IMR-90 (cell line): ENCODE measurements at regions not wholly inside any gene's neighbourhood (a gene's known extent, or its start where the extent isn't known, plus 50 kb on each side); places are given as distances from the start of the nearest gene placed in this dataset.

Source experiments
- ATAC-seq: fragments of 200-7000 bp; cut with Tn5 transposase; 2 replicates; pipeline ENCODE4 v1.9.1; 2020; ENCODE audit warnings: low read depth, mild to moderate bottlenecking, moderate library complexity
- BruUV-seq: library from RNA; stranded (reverse); fragments of 400-500 nt; replicated peaks from 2 replicates; lab custom pipeline; 2021; lab: Mats Ljungman, UMichigan
- CTCF ChIA-PET: fragments of 300-600 bp; formaldehyde crosslinking; extraction: SDS; loops from one replicate; lab custom pipeline; 2021; ENCODE audit warnings: antibody characterized with exemption; lab: Yijun Ruan, JAX
- POLR2A ChIA-PET: fragments of 300-600 bp; sonication (Branson Sonifier 250); formaldehyde crosslinking; loops from one replicate; lab custom pipeline; 2022; ENCODE audit warnings: antibody characterized with exemption; ENCODE audit not compliant: unreplicated experiment; lab: Charles Lee
- DNase-seq: peaks from one replicate; pipeline ENCODE4 v3.0.0; 2013
- H2AFZ ChIP-seq: replicated peaks from 2 replicates; pipeline ENCODE3; 2013; ENCODE audit warnings: low read length, mild to moderate bottlenecking; ENCODE audit not compliant: poor library complexity
- H2AK5ac ChIP-seq: 2 replicates; pipeline ENCODE4 v1.6.1; 2013; ENCODE audit warnings: low read depth, low read length, inconsistent platforms
- H2AK9ac ChIP-seq: replicated peaks from 2 replicates; pipeline ENCODE3; 2013; ENCODE audit warnings: mild to moderate bottlenecking, low read depth, low read length, moderate library complexity; ENCODE audit not compliant: poor library complexity
- H2BK120ac ChIP-seq: 2 replicates; pipeline ENCODE4 v1.6.1; 2013; ENCODE audit warnings: low read depth, low read length, inconsistent platforms
- H2BK15ac ChIP-seq: 3 replicates; pipeline ENCODE4 v1.6.1; 2013; ENCODE audit warnings: low read depth, low read length, inconsistent platforms
- H2BK20ac ChIP-seq: 2 replicates; pipeline ENCODE4 v1.6.1; 2013; ENCODE audit warnings: low read depth, mild to moderate bottlenecking, inconsistent platforms, low read length, moderate library complexity
- H2BK5ac ChIP-seq: 2 replicates; pipeline ENCODE4 v1.6.1; 2013; ENCODE audit warnings: mild to moderate bottlenecking, low read depth, low read length, inconsistent platforms; ENCODE audit not compliant: poor library complexity, severe bottlenecking
- H3K14ac ChIP-seq: replicated peaks from 2 replicates; pipeline ENCODE4 v1.6.1; 2013; ENCODE audit warnings: low read depth, low read length, inconsistent platforms
- H3K18ac ChIP-seq: 2 replicates; pipeline ENCODE4 v1.6.1; 2013; ENCODE audit warnings: low read depth, low read length, control low read depth
- H3K23ac ChIP-seq: 2 replicates; pipeline ENCODE4 v1.6.1; 2013; ENCODE audit warnings: low read depth, low read length, inconsistent platforms
- H3K27ac ChIP-seq: 2 replicates; pipeline ENCODE4 v1.5.1; 2013; ENCODE audit warnings: mild to moderate bottlenecking, control low read depth, low read length; ENCODE audit not compliant: insufficient read depth
- H3K27me3 ChIP-seq: 2 replicates; pipeline ENCODE4 v1.6.1; 2013; ENCODE audit warnings: low read length; ENCODE audit not compliant: control insufficient read depth, insufficient read depth
- H3K36me3 ChIP-seq: 2 replicates; pipeline ENCODE4 v1.6.1; 2013; ENCODE audit warnings: low read length, mixed read lengths; ENCODE audit not compliant: control insufficient read depth, insufficient read depth
- H3K4ac ChIP-seq: 2 replicates; pipeline ENCODE4 v1.6.1; 2013; ENCODE audit warnings: low read depth, low read length, inconsistent platforms
- H3K4me1 ChIP-seq: 2 replicates; pipeline ENCODE4 v1.6.1; 2013; ENCODE audit warnings: low read length, mixed read lengths; ENCODE audit not compliant: control insufficient read depth, insufficient read depth
- H3K4me2 ChIP-seq: 2 replicates; pipeline ENCODE4 v1.6.1; 2013; ENCODE audit warnings: low read depth, mild to moderate bottlenecking, control low read depth, low read length, moderate library complexity
- H3K4me3 ChIP-seq: 2 replicates; pipeline ENCODE4 v1.5.1; 2013; ENCODE audit warnings: low read depth, mild to moderate bottlenecking, control low read depth, low read length, moderate library complexity; ENCODE audit not compliant: insufficient read depth
- H3K56ac ChIP-seq: 2 replicates; pipeline ENCODE4 v1.6.1; 2013; ENCODE audit warnings: low read length, inconsistent platforms; ENCODE audit not compliant: insufficient read depth; ENCODE audit errors: extremely low read depth
- H3K79me1 ChIP-seq, 2 experiments: 2 replicates each; pipeline ENCODE4 v1.6.1; 2013; ENCODE audit warnings: low read length in 2 of 2, inconsistent platforms in 1 of 2, low read depth in 1 of 2
- H3K9ac ChIP-seq: 2 replicates; pipeline ENCODE4 v1.6.1; 2013; ENCODE audit warnings: low read depth, low read length, control low read depth
- H3K9me1 ChIP-seq: 2 replicates; pipeline ENCODE4 v1.6.1; 2013; ENCODE audit warnings: low read length, inconsistent platforms; ENCODE audit not compliant: insufficient read depth
- H3K9me3 ChIP-seq: 2 replicates; pipeline ENCODE4 v1.6.1; 2013; ENCODE audit warnings: low read length; ENCODE audit not compliant: control insufficient read depth, insufficient read depth
- H4K20me1 ChIP-seq: 2 replicates; pipeline ENCODE4 v1.6.1; 2013; ENCODE audit warnings: low read length, inconsistent platforms; ENCODE audit not compliant: insufficient read depth
- H4K5ac ChIP-seq: 2 replicates; pipeline ENCODE4 v1.6.1; 2013; ENCODE audit warnings: mild to moderate bottlenecking, low read depth, low read length, control low read depth
- H4K8ac ChIP-seq, 2 experiments: 2 replicates each; pipeline ENCODE4 v1.6.1; 2013; ENCODE audit warnings: low read depth in 2 of 2, low read length in 2 of 2, control low read depth in 1 of 2, inconsistent platforms in 1 of 2
- H4K91ac ChIP-seq: 2 replicates; pipeline ENCODE4 v1.6.1; 2013; ENCODE audit warnings: low read depth, low read length, inconsistent platforms; ENCODE audit not compliant: insufficient read depth
- CEBPB ChIP-seq: IDR thresholded peaks from 2 replicates; pipeline ENCODE4 v1.6.1; 2012; ENCODE audit warnings: low read depth, low read length, improper control_type of control experiment
- CHD1 ChIP-seq: IDR thresholded peaks from 2 replicates; pipeline ENCODE4 v1.6.1; 2012; ENCODE audit warnings: low read depth, low read length, improper control_type of control experiment
- FOS ChIP-seq: fragments of 150-350 bp; IDR thresholded peaks from 2 replicates; pipeline ENCODE4 v1.6.1; 2016; ENCODE audit warnings: low read depth, low read length
- MAFK ChIP-seq: IDR thresholded peaks from 2 replicates; pipeline ENCODE4 v1.6.1; 2012; ENCODE audit warnings: low read depth, low read length, improper control_type of control experiment
- MAZ ChIP-seq: IDR thresholded peaks from 2 replicates; pipeline ENCODE4 v1.6.1; 2012; ENCODE audit warnings: low read depth, mild to moderate bottlenecking, low read length, improper control_type of control experiment, moderate library complexity, borderline replicate concordance
- MXI1 ChIP-seq: IDR thresholded peaks from 2 replicates; pipeline ENCODE4 v1.6.1; 2012; ENCODE audit warnings: low read depth, mild to moderate bottlenecking, low read length, moderate library complexity, borderline replicate concordance
- NFE2L2 ChIP-seq: fragments of 150-350 bp; IDR thresholded peaks from 2 replicates; pipeline ENCODE4 v1.6.1; 2016; ENCODE audit warnings: low read depth, mild to moderate bottlenecking, low read length
- POLR2A ChIP-seq: IDR thresholded peaks from 2 replicates; pipeline ENCODE4 v1.6.1; 2012; ENCODE audit warnings: mild to moderate bottlenecking, low read depth, low read length
- RAD21 ChIP-seq: IDR thresholded peaks from 2 replicates; pipeline ENCODE4 v1.6.1; 2012; ENCODE audit warnings: low read length, improper control_type of control experiment
- RCOR1 ChIP-seq: IDR thresholded peaks from 2 replicates; pipeline ENCODE4 v1.6.1; 2012; ENCODE audit warnings: mild to moderate bottlenecking, low read length, improper control_type of control experiment; ENCODE audit not compliant: insufficient replicate concordance
- RFX5 ChIP-seq: IDR thresholded peaks from 2 replicates; pipeline ENCODE4 v1.8.0; 2012; ENCODE audit warnings: low read depth, mild to moderate bottlenecking, low read length, moderate library complexity
- SMC3 ChIP-seq: fragments of 150-350 bp; IDR thresholded peaks from 2 replicates; pipeline ENCODE4 v1.6.1; 2016; ENCODE audit warnings: low read depth, mild to moderate bottlenecking, antibody characterized with exemption, low read length, moderate library complexity
- WGBS, 2 experiments: methylation state at CpG; one replicate each; pipeline versions ENCODE4 v1.1.5 to v1.1.7; 2013; ENCODE audit warnings: missing lambda C conversion rate in 2 of 2; ENCODE audit not compliant: insufficient read length in 1 of 2; ENCODE audit errors: extremely low coverage in 2 of 2; 5-methylcytosine and 5-hydroxymethylcytosine counted together
- dilution Hi-C: fragments of 300-500 bp; cut with HindIII; formaldehyde crosslinking; loops from one replicate; pipeline ENCODE4 v1.14.3; 2018; ENCODE audit warnings: low sequenced_read_pairs; ENCODE audit not compliant: unreplicated experiment
- in situ Hi-C: fragments of 300-500 bp; cut with MboI; formaldehyde crosslinking; loops from 3 replicates; pipeline ENCODE4 v1.14.3; 2019; ENCODE audit warnings: low sequenced_read_pairs, inconsistent platforms, mixed read lengths
- intact Hi-C: fragments of 100-400 bp; cut with micrococcal nuclease; formaldehyde crosslinking; loops from 2 replicates; pipeline ENCODE4 v1.10.0; 2022
- TF ChIP-seq, protein P1 (sequence below): fragments of 150-350 bp; IDR thresholded peaks from 2 replicates; pipeline ENCODE4 v1.6.1; 2016; ENCODE audit warnings: low read depth, mild to moderate bottlenecking, low read length, moderate library complexity, borderline replicate concordance
- TF ChIP-seq, protein P2 (sequence below): conservative IDR thresholded peaks from 2 replicates; pipeline ENCODE4 v1.5.1; 2012; ENCODE audit warnings: mild to moderate bottlenecking, low read depth, low read length, improper control_type of control experiment
- TF ChIP-seq, protein P3 (sequence below): fragments of 150-350 bp; IDR thresholded peaks from 2 replicates; pipeline ENCODE4 v1.6.1; 2017; ENCODE audit warnings: mild to moderate bottlenecking, antibody characterized with exemption, low read length, low read depth

DNA sequence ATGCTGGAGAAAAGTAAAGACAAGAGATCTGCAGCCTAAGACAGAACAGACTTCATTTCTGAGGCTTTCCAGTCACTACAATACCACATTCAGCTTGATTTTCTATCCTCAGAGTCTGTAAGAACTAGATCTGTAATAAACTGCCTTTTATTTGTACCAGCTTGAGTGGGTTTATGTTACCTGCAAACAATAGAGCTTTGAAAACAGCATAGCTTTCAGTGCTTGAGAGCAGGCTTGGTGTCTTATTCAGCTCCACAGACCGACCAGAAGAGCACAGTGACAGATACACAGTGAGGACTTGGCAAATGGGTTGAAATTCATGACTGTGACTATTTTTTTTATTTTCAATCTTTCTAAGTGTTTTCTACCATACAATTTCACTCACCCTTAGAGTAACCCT is 207.8 kb upstream of the OTX2 start:
- Histone ChIP-seq H3K4me1 (no peaks in the 10 kb centered on the region), H3K14ac (no peak overlapping the region), H3K4me3 (no peak overlapping the region), H4K5ac (no peak overlapping the region), H4K20me1 (no peaks in the 10 kb centered on the region), H4K8ac (no peak overlapping the region), H3K27ac (no peak overlapping the region), H3K23ac (no peak overlapping the region), H3K9me3 (no peaks in the 10 kb centered on the region), H4K91ac (no peak overlapping the region), H2AK9ac (no peak overlapping the region), H3K9ac (no peak overlapping the region), H3K56ac (no peak overlapping the region), H2AK5ac (no peak overlapping the region), H2AFZ (no peak overlapping the region), H3K4ac (no peak overlapping the region), H3K4me2 (no peak overlapping the region), H2BK20ac (no peak overlapping the region), H3K36me3 (no peaks in the 10 kb centered on the region), H2BK5ac (no peak overlapping the region), H3K27me3 (no peaks in the 10 kb centered on the region), H3K18ac (no peak overlapping the region), H2BK15ac (no peak overlapping the region), H3K79me1 (no peaks in the 10 kb centered on the region), H3K9me1 (no peaks in the 10 kb centered on the region), H2BK120ac (no peak overlapping the region)
- ChIA-PET CTCF (no interaction called here), POLR2A (no interaction called here)
- dilution Hi-C loops, result no loop called here
- in situ Hi-C loops, result no loop called here
- TF ChIP-seq, protein P1, sequence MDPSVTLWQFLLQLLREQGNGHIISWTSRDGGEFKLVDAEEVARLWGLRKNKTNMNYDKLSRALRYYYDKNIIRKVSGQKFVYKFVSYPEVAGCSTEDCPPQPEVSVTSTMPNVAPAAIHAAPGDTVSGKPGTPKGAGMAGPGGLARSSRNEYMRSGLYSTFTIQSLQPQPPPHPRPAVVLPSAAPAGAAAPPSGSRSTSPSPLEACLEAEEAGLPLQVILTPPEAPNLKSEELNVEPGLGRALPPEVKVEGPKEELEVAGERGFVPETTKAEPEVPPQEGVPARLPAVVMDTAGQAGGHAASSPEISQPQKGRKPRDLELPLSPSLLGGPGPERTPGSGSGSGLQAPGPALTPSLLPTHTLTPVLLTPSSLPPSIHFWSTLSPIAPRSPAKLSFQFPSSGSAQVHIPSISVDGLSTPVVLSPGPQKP, result no peak
- TF ChIP-seq CHD1 (no peak), CEBPB (no peak), FOS (no peak), MXI1 (no peak), NFE2L2 (no peak), MAZ (no peak), POLR2A (no peak), RCOR1 (no peak), MAFK (no peak), RFX5 (no peak), SMC3 (no peak), RAD21 (no peak)
- TF ChIP-seq, protein P2, sequence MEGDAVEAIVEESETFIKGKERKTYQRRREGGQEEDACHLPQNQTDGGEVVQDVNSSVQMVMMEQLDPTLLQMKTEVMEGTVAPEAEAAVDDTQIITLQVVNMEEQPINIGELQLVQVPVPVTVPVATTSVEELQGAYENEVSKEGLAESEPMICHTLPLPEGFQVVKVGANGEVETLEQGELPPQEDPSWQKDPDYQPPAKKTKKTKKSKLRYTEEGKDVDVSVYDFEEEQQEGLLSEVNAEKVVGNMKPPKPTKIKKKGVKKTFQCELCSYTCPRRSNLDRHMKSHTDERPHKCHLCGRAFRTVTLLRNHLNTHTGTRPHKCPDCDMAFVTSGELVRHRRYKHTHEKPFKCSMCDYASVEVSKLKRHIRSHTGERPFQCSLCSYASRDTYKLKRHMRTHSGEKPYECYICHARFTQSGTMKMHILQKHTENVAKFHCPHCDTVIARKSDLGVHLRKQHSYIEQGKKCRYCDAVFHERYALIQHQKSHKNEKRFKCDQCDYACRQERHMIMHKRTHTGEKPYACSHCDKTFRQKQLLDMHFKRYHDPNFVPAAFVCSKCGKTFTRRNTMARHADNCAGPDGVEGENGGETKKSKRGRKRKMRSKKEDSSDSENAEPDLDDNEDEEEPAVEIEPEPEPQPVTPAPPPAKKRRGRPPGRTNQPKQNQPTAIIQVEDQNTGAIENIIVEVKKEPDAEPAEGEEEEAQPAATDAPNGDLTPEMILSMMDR, result no peak
- TF ChIP-seq, protein P3, sequence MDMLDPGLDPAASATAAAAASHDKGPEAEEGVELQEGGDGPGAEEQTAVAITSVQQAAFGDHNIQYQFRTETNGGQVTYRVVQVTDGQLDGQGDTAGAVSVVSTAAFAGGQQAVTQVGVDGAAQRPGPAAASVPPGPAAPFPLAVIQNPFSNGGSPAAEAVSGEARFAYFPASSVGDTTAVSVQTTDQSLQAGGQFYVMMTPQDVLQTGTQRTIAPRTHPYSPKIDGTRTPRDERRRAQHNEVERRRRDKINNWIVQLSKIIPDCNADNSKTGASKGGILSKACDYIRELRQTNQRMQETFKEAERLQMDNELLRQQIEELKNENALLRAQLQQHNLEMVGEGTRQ, result no peak
- intact Hi-C loops, result no loop called here
- no CpG with 5 or more reads among the region's 1 CpG for WGBS, 2 experiments
- DNase-seq, result no peak
- no TSS peak for BruUV-seq
- ATAC-seq, result no peak
